Endodermal cell (in vitro differentiated cells): ENCODE measurements at regions not wholly inside any gene's neighbourhood (a gene's known extent, or its start where the extent isn't known, plus 50 kb on each side); places are given as distances from the start of the nearest gene placed in this dataset.

Experiments
- DNase-seq: peaks from one replicate; pipeline ENCODE4 v3.0.0-alpha.2; 2017
- H3K27ac ChIP-seq: 2 replicates; pipeline ENCODE4 v1.5.1; 2013; ENCODE audit warnings: mild to moderate bottlenecking, low read depth, low read length, moderate library complexity
- H3K27me3 ChIP-seq: 2 replicates; pipeline ENCODE4 v1.6.1; 2013; ENCODE audit warnings: mild to moderate bottlenecking, low read length, moderate library complexity; ENCODE audit not compliant: insufficient read depth, control insufficient read depth, poor library complexity, severe bottlenecking
- H3K36me3 ChIP-seq: 2 replicates; pipeline ENCODE4 v1.7.0; 2013; ENCODE audit warnings: mild to moderate bottlenecking, low read length, moderate library complexity; ENCODE audit not compliant: control insufficient read depth, insufficient read depth
- H3K4me1 ChIP-seq: one replicate; pipeline ENCODE4 v1.7.0; 2013; ENCODE audit warnings: low read length; ENCODE audit not compliant: control insufficient read depth, insufficient read depth
- H3K4me3 ChIP-seq: 2 replicates; pipeline ENCODE4 v1.5.1; 2013; ENCODE audit warnings: mild to moderate bottlenecking, low read length, moderate library complexity
- H3K9ac ChIP-seq: 2 replicates; pipeline ENCODE4 v1.6.1; 2013; ENCODE audit warnings: mild to moderate bottlenecking, low read length, moderate library complexity; ENCODE audit not compliant: poor library complexity, severe bottlenecking; ENCODE audit errors: extremely low read depth
- H3K9me3 ChIP-seq: 2 replicates; pipeline ENCODE4 v1.6.1; 2013; ENCODE audit warnings: mild to moderate bottlenecking, low read length, moderate library complexity; ENCODE audit not compliant: control insufficient read depth
- H3K27ac Mint-ChIP-seq: 2 replicates; pipeline ENCODE4 v1.8.0; 2020; ENCODE audit warnings: mixed read lengths
- H3K27me3 Mint-ChIP-seq: 2 replicates; pipeline ENCODE4 v1.8.0; 2021; ENCODE audit warnings: mild to moderate bottlenecking, mixed read lengths; ENCODE audit not compliant: insufficient read depth
- H3K36me3 Mint-ChIP-seq: 2 replicates; pipeline ENCODE4 v1.8.0; 2020; ENCODE audit warnings: low read depth, mixed read lengths
- H3K4me1 Mint-ChIP-seq: 2 replicates; pipeline ENCODE4 v1.8.0; 2020; ENCODE audit warnings: mixed read lengths
- H3K4me3 Mint-ChIP-seq: 2 replicates; pipeline ENCODE4 v1.8.0; 2020; ENCODE audit warnings: mild to moderate bottlenecking, moderate library complexity, mixed read lengths
- H3K9me3 Mint-ChIP-seq: 2 replicates; pipeline ENCODE4 v1.8.0; 2020; ENCODE audit warnings: mild to moderate bottlenecking, mixed read lengths
- CTCF ChIP-seq: fragments of 200-600 bp; sonication (generic); conservative IDR thresholded peaks from 2 replicates; pipeline ENCODE4 v1.5.0; 2021; ENCODE audit warnings: antibody characterized with exemption, mild to moderate bottlenecking
- WGBS, 2 experiments: methylation state at CpG; one replicate each; pipeline versions ENCODE4 v1.1.5 to v1.1.7; 2013; ENCODE audit warnings: missing lambda C conversion rate in 2 of 2, mixed read lengths in 1 of 2; ENCODE audit not compliant: insufficient coverage in 1 of 2, insufficient read length in 1 of 2; 5-methylcytosine and 5-hydroxymethylcytosine counted together

DNA sequence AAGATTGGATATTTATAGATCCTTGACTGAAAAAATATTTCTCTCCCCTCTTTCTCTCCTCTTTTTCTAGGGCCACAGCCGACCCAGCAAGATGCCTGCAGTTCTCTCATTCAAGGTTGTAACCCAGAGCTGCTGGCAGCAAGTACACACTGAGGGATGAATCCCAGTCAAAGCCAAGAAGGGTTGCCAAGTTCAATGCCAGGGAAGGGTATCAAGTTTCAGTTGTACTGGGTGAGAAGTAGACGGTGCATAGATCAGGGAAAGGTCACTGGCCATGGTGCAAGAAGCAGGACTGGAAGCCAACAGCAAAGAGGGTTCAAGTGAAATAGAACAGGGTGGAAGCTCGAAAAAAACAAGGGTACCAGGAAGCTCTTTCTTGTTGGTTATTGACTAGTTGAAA is 170.2 kb downstream of the NRP2 start:
- no peaks in the 10 kb centered on the region for H3K27me3 Mint-ChIP-seq
- no peaks in the 10 kb centered on the region for H3K9me3 ChIP-seq
- H3K36me3 ChIP-seq, result no peaks in the 10 kb centered on the region
- no peak overlapping the region for H3K4me3 ChIP-seq
- H3K4me3 Mint-ChIP-seq, result no peak overlapping the region
- H3K4me1 Mint-ChIP-seq, result peaks cover 2% of the 10 kb centered on the region
- H3K36me3 Mint-ChIP-seq, result no peaks in the 10 kb centered on the region
- no peaks in the 10 kb centered on the region for H3K9me3 Mint-ChIP-seq
- no peak overlapping the region for H3K9ac ChIP-seq
- 91 to 100% methylated on average over 3 of the region's 3 CpGs for WGBS, 2 experiments
- DNase-seq, result no peak
- H3K27ac Mint-ChIP-seq, result no peak overlapping the region
- no peak for TF ChIP-seq CTCF
- no peaks in the 10 kb centered on the region for H3K27me3 ChIP-seq
- no peak overlapping the region for H3K27ac ChIP-seq
- H3K4me1 ChIP-seq, result no peaks in the 10 kb centered on the region

DNA sequence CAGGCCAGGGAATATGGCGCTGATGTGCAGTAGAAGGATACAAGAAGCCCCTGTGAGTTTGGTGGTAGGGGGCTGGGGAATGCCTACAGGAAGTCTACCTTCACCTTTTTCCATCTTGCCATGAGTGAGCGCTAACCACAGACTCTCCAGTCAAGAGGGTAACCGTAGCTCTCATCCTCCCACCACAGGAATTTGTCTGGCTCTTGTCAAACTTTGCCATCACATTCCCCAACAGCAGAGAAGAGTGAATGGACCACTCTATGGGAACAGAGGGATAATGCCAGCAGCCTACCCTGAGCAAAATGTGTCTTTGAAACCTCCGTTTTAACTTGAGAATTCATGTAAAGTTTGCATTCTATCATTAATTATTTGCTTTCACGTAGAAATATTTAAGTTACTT is 168.3 kb downstream of the NRP2 start:
- 89 to 92% methylated on average over 4 to 5 of the region's 5 CpGs for WGBS, 2 experiments
- Histone ChIP-seq H3K27ac (no peak overlapping the region), H3K9me3 (no peaks in the 10 kb centered on the region), H3K27me3 (no peaks in the 10 kb centered on the region), H3K4me1 (no peaks in the 10 kb centered on the region), H3K4me3 (no peak overlapping the region), H3K36me3 (no peaks in the 10 kb centered on the region), H3K9ac (no peak overlapping the region)
- H3K36me3 Mint-ChIP-seq, result no peaks in the 10 kb centered on the region
- no peak for TF ChIP-seq CTCF
- no peak overlapping the region for H3K4me3 Mint-ChIP-seq
- H3K4me1 Mint-ChIP-seq, result peaks cover 2% of the 10 kb centered on the region
- no peak for DNase-seq
- no peaks in the 10 kb centered on the region for H3K27me3 Mint-ChIP-seq
- H3K9me3 Mint-ChIP-seq, result no peaks in the 10 kb centered on the region
- no peak overlapping the region for H3K27ac Mint-ChIP-seq

- no peak overlapping the region for H3K9ac ChIP-seq
- Mint-ChIP-seq H3K4me1 (peaks cover 2% of the 10 kb centered on the region), H3K27ac (no peak overlapping the region), H3K4me3 (no peak overlapping the region), H3K36me3 (no peaks in the 10 kb centered on the region), H3K27me3 (no peaks in the 10 kb centered on the region), H3K9me3 (no peaks in the 10 kb centered on the region)
- 84 to 92% methylated on average over 3 to 5 of the region's 5 CpGs for WGBS, 2 experiments
- no peak overlapping the region for H3K27ac ChIP-seq
- DNase-seq, result no peak
- H3K27me3 ChIP-seq, result no peaks in the 10 kb centered on the region
- H3K4me3 ChIP-seq, result no peak overlapping the region
- H3K36me3 ChIP-seq, result no peaks in the 10 kb centered on the region
- TF ChIP-seq CTCF, result no peak
- no peaks in the 10 kb centered on the region for H3K4me1 ChIP-seq
- H3K9me3 ChIP-seq, result no peaks in the 10 kb centered on the region
Observed at GRCh38 chr2:205850132-205850531, 167.8 kb downstream of the NRP2 start.
